HG02981 (cell line): ENCODE measurements at regions not wholly inside any gene's neighbourhood (a gene's known extent, or its start where the extent isn't known, plus 50 kb on each side); places are given as distances from the start of the nearest gene placed in this dataset.
"Not testable (repeated sequence)": the region's sequence is repeated elsewhere in the genome, so short reads cannot be mapped to it uniquely, and the experiment has no call there.

Source experiments
- ATAC-seq: cut with Tn5 transposase; IDR thresholded peaks from one replicate; pipeline ENCODE4 v1.9.1; 2021; ENCODE audit warnings: mild to moderate bottlenecking, moderate library complexity; ENCODE audit not compliant: unreplicated experiment

- no peak for ATAC-seq
Observed at GRCh38 chr10:21157664-21158063, 260.6 kb upstream of the NEBL start.

GRCh38 chr10:21150166-21150565, 253.1 kb upstream of the NEBL start:
- no peak for ATAC-seq

GRCh38 chr10:21146436-21146789, 249.3 kb upstream of the NEBL start:
- ATAC-seq = no peak

- no peak for ATAC-seq
Observed at GRCh38 chr10:21145751-21146435, 248.8 kb upstream of the NEBL start.

- no peak for ATAC-seq
Observed at GRCh38 chr10:21144047-21144446, 246.9 kb upstream of the NEBL start.

- ATAC-seq = no peak
Observed at GRCh38 chr10:21141946-21142492, 244.9 kb upstream of the NEBL start.

- no peak for ATAC-seq
Observed at GRCh38 chr10:21138769-21139340, 241.7 kb upstream of the NEBL start.

- ATAC-seq = no peak
Observed at GRCh38 chr10:21135023-21135931, 238.2 kb upstream of the NEBL start.

GRCh38 chr10:21134645-21135022, 237.5 kb upstream of the NEBL start:
- no peak for ATAC-seq

GRCh38 chr10:21130683-21131442, 233.8 kb upstream of the NEBL start:
- no peak for ATAC-seq

GRCh38 chr10:21130108-21130507, 233.0 kb upstream of the NEBL start:
- ATAC-seq = no peak

- ATAC-seq = no peak
Observed at GRCh38 chr10:21125471-21126228, 228.5 kb upstream of the NEBL start.

GRCh38 chr10:21122907-21123306, 225.8 kb upstream of the NEBL start:
- ATAC-seq = no peak

- ATAC-seq = not testable (repeated sequence)
Observed at GRCh38 chr10:21121822-21122221, 224.7 kb upstream of the NEBL start.

GRCh38 chr10:21114683-21115082, 217.6 kb upstream of the NEBL start:
- no peak for ATAC-seq

GRCh38 chr10:21110358-21110757, 213.2 kb upstream of the NEBL start:
- no peak for ATAC-seq

GRCh38 chr10:21106931-21107330, 209.8 kb upstream of the NEBL start:
- not testable (repeated sequence) for ATAC-seq

GRCh38 chr10:21105331-21105730, 208.2 kb upstream of the NEBL start:
- not testable (repeated sequence) for ATAC-seq

- ATAC-seq = no peak
Observed at GRCh38 chr10:21100871-21101514, 203.9 kb upstream of the NEBL start.

GRCh38 chr10:21100190-21100589, 203.1 kb upstream of the NEBL start:
- no peak for ATAC-seq
